A549 (cell line): ENCODE measurements at regions not wholly inside any gene's neighbourhood (a gene's known extent, or its start where the extent isn't known, plus 50 kb on each side); places are given as distances from the start of the nearest gene placed in this dataset.

Experiments used
- ATAC-seq, 2 experiments: fragments of 200-7000 bp in 1 of 2; fragments of >200 bp in 1 of 2; cut with Nextera tagmentation in 1 of 2; cut with Tn5 transposase in 1 of 2; 3 replicates each; pipeline versions ENCODE4 v1.8.0 to v1.9.1; 2018 to 2020; ENCODE audit warnings: mild to moderate bottlenecking in 1 of 2, moderate library complexity in 1 of 2
- CTCF ChIA-PET: fragments of 300-600 bp; sonication (Branson Sonifier 250); formaldehyde crosslinking; extraction: SDS; loops from one replicate; lab custom pipeline; 2021; ENCODE audit warnings: antibody characterized with exemption, inconsistent platforms; lab: Yijun Ruan, JAX
- POLR2A ChIA-PET: fragments of 350-600 bp; formaldehyde crosslinking; extraction: SDS; loops from one replicate; lab custom pipeline; 2021; ENCODE audit warnings: antibody characterized with exemption, inconsistent platforms; lab: Yijun Ruan, JAX
- DNase-seq, 2 experiments: peaks; one replicate each; pipeline versions ENCODE4 v3.0.0 to v3.0.0-alpha.2; 2011 to 2016; ENCODE audit warnings: low read depth in 1 of 2, low spot score in 1 of 2
- FAIRE-seq: peaks from 2 replicates; lab custom pipeline; 2011; peaks lifted over from hg19 to GRCh38; lab: Jason Lieb, UNC
- H3K27ac ChIP-seq, 2 experiments: fragments of >200 bp; sonication (Bioruptor Twin); formaldehyde crosslinking; 3 replicates each; pipeline ENCODE4 v1.5.1; 2016 to 2017
- H3K4me1 ChIP-seq: fragments of >200 bp; sonication (Bioruptor Twin); formaldehyde crosslinking; 3 replicates; pipeline ENCODE4 v1.6.1; 2016
- H3K4me2 ChIP-seq: fragments of >200 bp; sonication (Bioruptor Twin); formaldehyde crosslinking; 3 replicates; pipeline ENCODE4 v1.6.1; 2016
- H3K4me3 ChIP-seq: fragments of >200 bp; sonication (Bioruptor Twin); formaldehyde crosslinking; 3 replicates; pipeline ENCODE4 v1.5.1; 2016
- H3K9me3 ChIP-seq: fragments of >200 bp; sonication (Bioruptor Twin); formaldehyde crosslinking; 3 replicates; pipeline ENCODE4 v1.6.1; 2016
- BCL3 ChIP-seq: fragments of >200 bp; sonication (Bioruptor Twin); formaldehyde crosslinking; IDR thresholded peaks from 3 replicates; pipeline ENCODE4 v1.6.1; 2016
- BHLHE40 ChIP-seq: IDR thresholded peaks from 2 replicates; pipeline ENCODE4 v1.6.1; 2012; ENCODE audit warnings: low read depth, low read length, inconsistent platforms
- CBX8 ChIP-seq: fragments of 200-600 bp; sonication (generic); IDR thresholded peaks from 2 replicates; pipeline ENCODE4 v1.6.1; 2016
- CEBPB ChIP-seq, 2 experiments: fragments of >200 bp in 1 of 2; sonication (Bioruptor Twin) in 1 of 2; formaldehyde crosslinking in 1 of 2; IDR thresholded peaks; 2 replicates each; pipeline ENCODE4 v1.6.1; 2012 to 2016
- CHD4 ChIP-seq: fragments of 200-600 bp; sonication (generic); IDR thresholded peaks from 2 replicates; pipeline ENCODE4 v1.6.1; 2016; ENCODE audit warnings: antibody characterized with exemption, mild to moderate bottlenecking, borderline replicate concordance
- FOSB ChIP-seq: fragments of 250-450 bp; sonication (Bioruptor Pico); IDR thresholded peaks from 2 replicates; pipeline ENCODE4 v1.5.0; 2020; ENCODE audit warnings: mild to moderate bottlenecking, moderate library complexity
- FOSL2 ChIP-seq, 2 experiments: fragments of 450-650 bp in 1 of 2; fragments of >200 bp in 1 of 2; sonication (Bioruptor Twin) in 1 of 2; formaldehyde crosslinking; IDR thresholded peaks; 2 replicates each; pipeline versions ENCODE4 v1.5.0 to v1.6.1; 2016 to 2020; ENCODE audit warnings: mild to moderate bottlenecking in 1 of 2, moderate library complexity in 1 of 2
- GATA3 ChIP-seq: IDR thresholded peaks from 2 replicates; pipeline ENCODE4 v1.6.1; 2012; ENCODE audit warnings: borderline replicate concordance
- HES2 ChIP-seq: fragments of >200 bp; sonication (Bioruptor Twin); formaldehyde crosslinking; IDR thresholded peaks from 2 replicates; pipeline ENCODE4 v1.6.1; 2016
- HEYL ChIP-seq: fragments of 250-450 bp; sonication (Bioruptor Pico); IDR thresholded peaks from 2 replicates; pipeline ENCODE4 v1.8.0; 2021; ENCODE audit warnings: mild to moderate bottlenecking, moderate library complexity
- JUN ChIP-seq, 2 experiments: fragments of >200 bp; sonication (Bioruptor Twin); formaldehyde crosslinking; IDR thresholded peaks; 2 replicates in 1 of 2; 3 replicates in 1 of 2; pipeline ENCODE4 v1.6.1; 2016 to 2017
- KDM1A ChIP-seq: fragments of 200-600 bp; sonication (generic); IDR thresholded peaks from 2 replicates; pipeline ENCODE4 v1.6.1; 2016; ENCODE audit warnings: low read depth, mild to moderate bottlenecking
- KDM5A ChIP-seq: fragments of 200-600 bp; sonication (generic); IDR thresholded peaks from 2 replicates; pipeline ENCODE4 v1.6.1; 2016; ENCODE audit warnings: antibody characterized with exemption, mild to moderate bottlenecking
- MAFK ChIP-seq: fragments of 450-650 bp; IDR thresholded peaks from 2 replicates; pipeline ENCODE4 v1.6.1; 2014; ENCODE audit not compliant: partially characterized antibody
- MAZ ChIP-seq: fragments of 150-350 bp; IDR thresholded peaks from 2 replicates; pipeline ENCODE4 v1.6.1; 2014; ENCODE audit warnings: antibody characterized with exemption, low read depth, low read length, borderline replicate concordance
- NFE2L2 ChIP-seq: fragments of 150-350 bp; conservative IDR thresholded peaks from 2 replicates; pipeline ENCODE4 v1.6.1; 2014; ENCODE audit warnings: low read length
- NPAS2 ChIP-seq: fragments of 250-450 bp; sonication (Bioruptor Pico); IDR thresholded peaks from 2 replicates; pipeline ENCODE4 v1.8.0; 2022; ENCODE audit warnings: mild to moderate bottlenecking, moderate library complexity, borderline replicate concordance
- NR3C1 ChIP-seq: fragments of >200 bp; sonication (Bioruptor Twin); formaldehyde crosslinking; IDR thresholded peaks from 3 replicates; pipeline ENCODE4 v1.6.1; 2017
- PBX3 ChIP-seq: IDR thresholded peaks from 2 replicates; pipeline ENCODE4 v1.6.1; 2012
- POLR2A ChIP-seq: IDR thresholded peaks from 2 replicates; pipeline ENCODE4 v1.6.1; 2012; ENCODE audit warnings: mild to moderate bottlenecking, low read length
- RARB ChIP-seq: fragments of 250-450 bp; sonication (Bioruptor Pico); IDR thresholded peaks from 2 replicates; pipeline ENCODE4 v1.8.0; 2021; ENCODE audit warnings: mild to moderate bottlenecking, moderate library complexity
- RFX5 ChIP-seq: fragments of 450-650 bp; IDR thresholded peaks from 2 replicates; pipeline ENCODE4 v1.7.1; 2014; ENCODE audit warnings: antibody characterized with exemption, mild to moderate bottlenecking, moderate library complexity
- SMC3 ChIP-seq: fragments of >200 bp; sonication (Bioruptor Twin); formaldehyde crosslinking; IDR thresholded peaks from 3 replicates; pipeline ENCODE4 v1.6.1; 2018; ENCODE audit warnings: inconsistent platforms
- ZNF302 ChIP-seq: fragments of 250-450 bp; sonication (Bioruptor Pico); IDR thresholded peaks from 2 replicates; pipeline ENCODE4 v1.9.0; 2021; ENCODE audit warnings: inconsistent platforms, mild to moderate bottlenecking, moderate library complexity
- ZSCAN20 ChIP-seq: fragments of 250-450 bp; sonication (Bioruptor Pico); IDR thresholded peaks from 2 replicates; pipeline ENCODE4 v1.8.0; 2022; ENCODE audit warnings: mild to moderate bottlenecking, moderate library complexity
- WGBS: methylation state at CpG from one replicate; pipeline ENCODE4 v1.1.6; 2017; ENCODE audit errors: missing lambda C conversion rate; 5-methylcytosine and 5-hydroxymethylcytosine counted together
- TF ChIP-seq, protein P1 (sequence below): IDR thresholded peaks from 2 replicates; pipeline ENCODE4 v1.6.1; 2012

DNA sequence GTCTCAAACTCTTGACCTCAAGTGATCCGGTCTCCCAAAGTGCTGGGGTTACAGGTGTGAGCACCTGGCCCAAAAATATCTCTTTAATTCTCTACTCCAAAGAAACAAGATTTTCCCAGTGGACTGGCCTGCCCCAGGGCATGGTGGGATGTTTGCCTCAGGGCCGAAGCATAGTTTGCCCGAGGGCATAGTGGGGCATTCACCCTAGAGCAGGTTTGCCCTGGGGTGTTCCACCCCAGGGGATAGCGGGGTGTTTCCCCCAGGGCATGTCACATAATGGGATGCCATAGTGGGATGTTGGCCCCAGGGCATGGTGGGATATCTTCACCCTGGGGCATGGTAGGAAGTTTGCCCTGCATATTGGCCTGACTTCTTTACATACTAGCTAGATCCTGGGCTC lies 97.2 kb downstream of the VEGFA start (continued):
- TF ChIP-seq NFE2L2 (no peak), NPAS2 (no peak), ZSCAN20 (CRISPR knock-in tag) (no peak), HEYL (no peak), CEBPB (IDR thresholded peaks at IDR 0.05) (no peak), KDM5A (no peak), RFX5 (no peak)

GRCh38 chr6:43865932-43866645 lies 96.1 kb downstream of the VEGFA start:
- Histone ChIP-seq H3K4me2 (no peak overlapping the region), H3K27ac (no peak overlapping the region), H3K4me3 (no peak overlapping the region), H3K9me3 (no peaks in the 10 kb centered on the region), H3K4me1 (no peaks in the 10 kb centered on the region)
- ChIA-PET CTCF (interaction anchor here (0.7 to 1.7 kb wide), 5 partner anchors 9 to 213 kb away, joined by 3 to 6 read pairs (median 5); no protein-coding TSS in a partner anchor), POLR2A (no interaction called here)
- no peak for ATAC-seq
- TF ChIP-seq JUN (IDR thresholded peaks at IDR 0.05) (no peak), MAZ (no peak), KDM1A (no peak), BCL3 (no peak), MAFK (no peak), FOSB (CRISPR knock-in tag) (no peak), NR3C1 (no peak), CHD4 (no peak), BHLHE40 (no peak), SMC3 (no peak), RARB (CRISPR knock-in tag) (no peak), PBX3 (no peak), GATA3 (no peak), ZNF302 (CRISPR knock-in tag) (no peak), RFX5 (no peak)
- TF ChIP-seq, protein P1, sequence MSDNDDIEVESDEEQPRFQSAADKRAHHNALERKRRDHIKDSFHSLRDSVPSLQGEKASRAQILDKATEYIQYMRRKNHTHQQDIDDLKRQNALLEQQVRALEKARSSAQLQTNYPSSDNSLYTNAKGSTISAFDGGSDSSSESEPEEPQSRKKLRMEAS, result no peak
- WGBS, result 78% methylated on average over 12 of the region's 12 CpGs
- DNase-seq, result no peak
- FAIRE-seq, result no peak

DNA sequence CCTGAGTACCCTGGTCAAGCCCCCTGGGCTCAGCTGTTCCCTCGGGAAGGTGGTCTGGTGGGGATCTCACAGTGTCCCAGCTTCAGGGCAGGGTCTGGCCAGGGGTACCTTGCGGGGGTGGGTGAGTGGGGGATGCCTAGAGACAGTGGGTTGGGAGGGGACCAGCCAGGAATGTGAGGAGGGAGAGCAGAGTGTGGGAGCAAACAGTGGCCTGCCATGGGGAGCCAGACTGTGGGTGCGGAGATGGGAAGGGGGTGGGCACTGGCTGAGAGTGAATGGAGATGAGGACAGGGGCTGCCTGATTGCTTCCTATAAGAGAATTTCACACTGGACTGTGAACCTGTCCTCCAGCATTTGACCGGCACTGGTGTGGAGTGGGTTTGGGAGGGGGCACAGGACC lies 95.1 kb downstream of the VEGFA start:
- H3K4me3 ChIP-seq, result no peak overlapping the region
- H3K4me2 ChIP-seq, result no peak overlapping the region
- ChIA-PET POLR2A (no interaction called here), CTCF (interaction anchor here (0.7 to 1.5 kb wide), 3 partner anchors 15 to 210 kb away, joined by 3 to 5 read pairs (median 3); no protein-coding TSS in a partner anchor)
- H3K9me3 ChIP-seq, result no peaks in the 10 kb centered on the region
- no peak for TF ChIP-seq FOSL2 (IDR thresholded peaks at IDR 0.05)
- no peak for TF ChIP-seq FOSL2 (CRISPR knock-in tag; IDR thresholded peaks at IDR 0.05)
- TF ChIP-seq POLR2A, result no peak
- TF ChIP-seq CBX8, result no peak
- no peak for TF ChIP-seq HES2
- no peak overlapping the region for H3K27ac ChIP-seq
- 100% methylated on average over 2 of the region's 4 CpGs for WGBS
- no peaks in the 10 kb centered on the region for H3K4me1 ChIP-seq
- FAIRE-seq (no peak), ATAC-seq (no peak), DNase-seq (no peak)
